Right renal cortex interstitium (tissue), 3 donors: ENCODE measurements at regions not wholly inside any gene's neighbourhood (a gene's known extent, or its start where the extent isn't known, plus 50 kb on each side); places are given as distances from the start of the nearest gene placed in this dataset.
A peak's percentile ranks its signal among the peaks of the same experiment; 100 is the strongest.
"Not testable (repeated sequence)": the region's sequence is repeated elsewhere in the genome, so short reads cannot be mapped to it uniquely, and the experiment has no call there.

ENCODE experiments used
- DNase-seq, 3 donors: peaks; one replicate each; pipeline ENCODE4 v3.0.0-alpha.2; 2013; ENCODE audit warnings: low read depth in 3 of 3, low spot score in 2 of 3

DNA sequence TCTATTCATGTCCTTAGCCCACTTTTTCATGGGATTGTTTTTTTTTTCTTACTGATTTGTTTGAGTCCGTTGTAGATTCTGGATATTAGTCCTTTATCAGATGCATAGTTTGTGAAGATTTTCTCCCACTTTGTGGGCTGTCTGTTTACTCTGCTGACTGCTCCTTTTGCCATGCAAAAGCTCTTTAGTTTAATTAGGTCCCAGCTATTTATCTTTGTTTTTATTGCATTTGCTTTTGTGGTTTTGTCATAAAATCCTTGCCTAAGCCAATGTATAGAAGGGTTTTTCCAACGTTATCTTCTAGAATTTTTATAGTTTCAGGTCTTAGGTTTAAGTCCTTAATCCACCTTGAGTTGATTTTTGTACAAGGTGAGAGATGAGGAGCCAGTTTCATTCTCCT, 358.9 kb downstream of the ADAMTS20 start:
- DNase-seq: not testable (repeated sequence)

DNA sequence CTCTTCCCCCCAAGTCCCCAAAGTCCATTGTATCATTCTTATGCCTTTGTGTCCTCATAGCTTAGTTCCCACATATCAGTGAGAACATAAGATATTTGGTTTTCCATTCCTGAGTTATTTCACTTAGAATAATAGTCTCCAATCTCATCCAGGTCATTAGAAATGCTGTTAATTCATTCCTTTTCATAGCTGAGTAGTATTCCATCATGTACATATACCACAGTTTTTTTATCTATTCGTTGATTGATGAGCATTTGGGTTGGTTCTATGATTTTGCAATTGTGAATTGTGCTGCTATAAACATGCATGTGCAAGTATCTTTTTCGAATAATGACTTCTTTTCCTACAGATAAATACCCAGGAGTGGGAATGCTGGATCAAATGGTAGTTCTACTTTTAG, 359.6 kb downstream of the ADAMTS20 start:
- DNase-seq: not testable (repeated sequence)

DNA sequence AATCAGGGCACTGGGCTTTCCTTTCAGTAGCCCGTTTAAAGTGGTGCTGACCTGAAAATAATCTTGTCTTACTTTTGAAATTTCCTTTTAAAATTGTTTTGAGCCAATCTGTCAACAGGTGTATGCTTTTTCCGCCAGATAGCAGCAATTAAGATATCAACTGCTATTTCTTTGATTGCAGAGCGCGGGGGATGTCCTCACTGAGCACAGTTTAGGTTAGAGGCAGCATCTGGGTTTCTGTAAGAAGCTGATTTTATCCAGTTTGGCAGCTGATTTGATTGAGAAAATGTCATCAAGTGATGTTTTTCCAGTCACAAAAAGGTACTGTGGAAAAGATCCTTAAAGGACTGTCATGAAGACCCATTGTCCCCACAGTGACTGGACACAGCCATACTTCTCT, 371.8 kb downstream of the ADAMTS20 start:
- no peak for DNase-seq

DNA sequence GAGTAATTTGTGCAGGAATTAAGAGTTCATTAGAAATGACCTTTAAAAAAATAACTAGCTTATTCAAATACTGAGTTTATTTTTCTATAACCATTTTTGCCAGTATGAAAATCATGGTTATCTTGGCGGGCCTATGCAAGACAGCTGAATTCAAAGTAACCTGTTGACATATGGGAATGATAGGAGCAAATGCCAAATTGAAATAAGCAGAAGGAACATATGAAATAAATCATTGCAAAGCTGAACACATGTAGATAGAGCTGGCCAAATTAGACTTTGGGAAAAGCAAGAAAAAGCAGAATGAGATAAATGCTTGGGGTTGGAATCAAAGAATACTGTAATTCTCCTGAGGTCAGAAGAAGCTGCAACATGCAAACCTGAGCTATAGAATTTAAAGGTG, 372.5 kb downstream of the ADAMTS20 start:
- no peak for DNase-seq

DNA sequence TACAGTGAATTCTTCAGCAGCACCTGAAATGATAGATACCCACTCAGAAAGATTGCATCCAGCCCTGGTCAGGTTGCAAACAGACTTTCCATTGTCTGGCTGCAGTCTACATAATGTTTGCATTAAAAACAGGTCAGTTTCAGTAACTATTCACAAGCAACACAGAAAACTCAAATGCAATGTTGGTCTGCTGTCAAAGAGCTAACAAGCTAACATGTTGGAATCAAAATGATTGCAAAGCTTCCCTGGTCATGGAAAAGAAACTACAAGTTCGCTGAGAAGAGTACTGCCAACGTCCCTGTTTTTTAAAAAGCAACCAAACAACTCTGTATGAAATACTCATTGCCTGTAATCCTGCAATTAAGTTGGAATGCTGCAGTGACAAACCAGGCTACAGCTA, 374.7 kb downstream of the ADAMTS20 start:
- no peak for DNase-seq

DNA sequence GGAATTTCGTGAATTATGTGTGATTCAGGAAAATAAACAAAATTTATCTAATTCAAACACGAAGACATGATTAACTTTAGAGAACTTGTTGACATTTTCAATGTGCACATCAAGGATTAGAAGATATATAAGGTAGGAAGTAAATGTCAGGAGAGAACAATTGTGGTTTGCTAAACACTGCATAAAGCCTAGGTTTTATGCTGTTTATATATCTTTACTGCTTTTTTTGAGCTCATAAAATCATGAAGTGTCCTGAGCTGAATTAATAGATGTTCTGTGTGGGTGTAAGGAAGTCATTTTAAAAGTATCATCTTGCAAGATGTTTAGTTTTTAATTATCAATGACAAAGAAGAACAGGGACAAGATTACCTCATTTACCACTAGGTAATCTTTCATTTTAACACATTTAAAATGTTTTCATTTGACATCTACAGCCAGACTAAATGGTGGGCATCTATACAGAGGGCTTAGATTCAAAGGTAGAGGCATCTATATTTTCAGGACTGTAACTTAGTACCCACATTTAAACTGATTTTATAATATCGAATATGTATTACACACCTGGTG, 382.8 kb downstream of the ADAMTS20 start:
- no peak for DNase-seq

DNA sequence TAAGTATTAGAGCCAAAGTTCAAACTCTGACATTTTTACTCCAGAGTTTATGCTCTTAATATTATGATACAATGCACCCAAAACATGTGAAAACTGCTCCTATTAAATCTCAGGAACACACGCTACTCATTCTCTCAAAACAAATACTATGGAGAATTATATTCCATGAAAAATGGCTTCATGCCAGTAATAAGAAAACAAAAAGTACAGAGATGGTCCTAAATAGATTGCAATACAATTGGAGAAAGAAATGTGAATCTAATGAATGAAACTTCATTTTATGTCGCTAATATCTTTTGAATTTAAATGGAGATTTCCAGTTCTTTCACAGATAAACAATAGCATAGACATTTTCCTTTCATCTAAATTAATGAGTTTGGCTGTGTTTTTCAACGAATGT, 384.3 kb downstream of the ADAMTS20 start:
- DNase-seq: no peak

DNA sequence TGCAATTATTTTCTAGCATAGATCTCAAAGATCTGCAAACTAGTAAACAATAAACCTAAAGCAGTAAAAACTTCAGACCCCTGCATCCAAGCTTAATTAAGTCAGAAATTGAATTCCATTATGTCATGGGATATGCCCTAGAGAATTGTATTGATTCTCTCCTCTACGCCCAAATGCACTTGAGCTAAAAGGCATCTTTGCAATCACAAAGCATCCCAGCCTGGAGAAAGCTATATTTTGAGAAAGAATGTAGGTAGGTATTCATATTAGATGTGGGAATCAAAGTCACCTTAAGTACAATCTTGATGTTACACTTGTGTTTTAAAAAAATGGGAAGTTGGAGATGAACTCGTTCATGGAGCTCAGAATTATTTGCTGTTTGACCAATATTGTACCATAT, 386.7 kb downstream of the ADAMTS20 start:
- DNase-seq: no peak

DNA sequence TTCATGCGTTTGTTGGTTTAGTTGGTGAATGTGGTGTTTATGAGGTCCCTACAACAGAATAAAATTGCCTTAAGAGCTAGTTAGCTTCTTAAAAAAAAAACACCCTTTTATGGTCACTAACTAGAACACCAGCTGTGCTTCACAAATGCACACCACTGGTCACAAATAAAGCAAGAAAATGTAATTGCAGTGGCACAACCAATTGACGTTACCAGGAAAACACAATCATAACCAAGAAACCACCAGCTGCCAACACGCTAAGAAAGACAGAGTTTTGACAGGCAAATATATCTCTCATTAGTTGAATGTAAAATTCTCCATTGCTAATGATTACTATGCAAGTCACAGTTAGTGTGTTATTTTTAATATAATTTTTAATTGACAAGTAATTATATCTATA, 389.9 kb downstream of the ADAMTS20 start:
- DNase-seq: no peak

DNA sequence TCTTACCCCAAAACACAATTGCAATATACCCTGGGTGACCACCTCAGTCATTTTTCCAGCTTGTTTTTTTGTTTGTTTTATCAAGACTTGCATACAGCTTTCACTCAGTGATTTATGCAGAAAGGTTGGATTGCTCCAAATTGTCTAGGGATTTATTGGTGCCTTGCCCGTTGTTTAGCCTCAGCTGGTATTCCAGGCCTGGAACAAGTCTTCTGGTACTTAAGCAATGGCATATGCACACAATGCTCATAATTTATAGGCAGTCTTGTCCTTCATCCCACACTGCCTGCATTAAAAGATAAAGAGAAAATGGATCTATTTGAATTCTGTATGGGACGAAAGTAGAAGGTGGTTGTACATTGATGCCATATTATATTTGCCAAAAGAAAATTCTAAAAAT, 392.5 kb downstream of the ADAMTS20 start:
- DNase-seq: no peak

DNA sequence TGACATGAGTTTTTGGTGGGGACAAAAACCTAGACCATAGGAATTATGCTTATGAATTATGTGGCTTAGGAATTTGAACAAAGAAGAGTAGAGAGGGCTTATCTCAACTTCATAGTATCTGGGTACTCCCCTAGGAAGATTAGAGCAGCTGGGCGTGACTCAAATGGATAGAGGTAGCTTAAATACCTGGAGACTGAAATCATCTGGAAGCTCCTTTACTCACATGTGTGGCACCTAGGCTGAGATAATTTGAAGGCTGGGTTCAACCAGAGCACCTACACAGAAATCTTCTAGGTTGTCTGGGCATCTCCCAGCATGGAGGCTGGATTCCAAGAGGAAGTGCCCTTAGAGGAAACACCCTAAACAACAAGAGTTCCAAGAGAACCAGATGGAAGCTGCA, 393.9 kb downstream of the ADAMTS20 start:
- DNase-seq: no peak

DNA sequence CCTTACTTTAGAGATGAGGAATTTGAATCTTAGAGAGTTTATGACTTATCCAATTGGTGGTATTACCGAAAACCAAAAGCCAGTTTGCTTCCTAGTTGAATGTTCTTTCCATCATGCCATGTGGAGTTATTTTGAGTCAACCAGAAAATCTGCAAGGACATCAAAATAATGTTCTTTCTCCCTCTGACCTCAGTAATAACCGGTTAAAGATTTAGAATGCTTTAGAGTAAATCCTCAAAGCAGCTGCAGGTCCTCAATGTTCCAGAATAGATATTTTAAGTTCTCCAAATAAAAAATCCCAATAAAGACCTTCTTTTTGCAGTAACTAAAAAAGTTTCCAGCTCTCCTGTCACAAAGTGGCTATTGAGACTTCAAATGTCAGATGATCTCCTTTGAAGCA, 396.6 kb downstream of the ADAMTS20 start:
- DNase-seq: no peak

DNA sequence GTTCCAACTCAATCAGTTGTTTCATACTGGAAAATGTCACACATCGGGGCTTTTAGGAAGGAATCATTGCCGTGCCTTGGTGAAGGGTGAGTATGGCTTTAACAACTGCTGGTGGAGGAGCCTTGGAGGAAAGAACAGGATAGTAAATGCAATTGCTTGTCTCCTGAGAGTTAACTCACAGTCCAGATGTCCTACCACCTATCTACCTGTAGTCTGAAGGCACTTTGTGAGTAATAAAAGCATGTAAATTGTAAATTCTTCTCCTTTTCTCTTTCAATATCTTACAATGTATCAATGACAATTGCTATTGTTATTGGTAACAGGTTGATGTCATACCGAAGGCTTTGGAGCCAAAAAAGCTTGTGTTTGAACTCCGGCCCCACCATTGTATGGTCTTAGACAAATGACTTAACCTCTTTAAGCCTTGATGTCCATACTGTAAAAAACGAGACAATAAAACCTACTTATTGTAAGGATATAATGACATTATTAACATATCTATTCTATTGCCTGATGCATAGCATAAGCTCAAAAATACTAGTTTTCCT, 397.4 kb downstream of the ADAMTS20 start:
- DNase-seq: no peak

DNA sequence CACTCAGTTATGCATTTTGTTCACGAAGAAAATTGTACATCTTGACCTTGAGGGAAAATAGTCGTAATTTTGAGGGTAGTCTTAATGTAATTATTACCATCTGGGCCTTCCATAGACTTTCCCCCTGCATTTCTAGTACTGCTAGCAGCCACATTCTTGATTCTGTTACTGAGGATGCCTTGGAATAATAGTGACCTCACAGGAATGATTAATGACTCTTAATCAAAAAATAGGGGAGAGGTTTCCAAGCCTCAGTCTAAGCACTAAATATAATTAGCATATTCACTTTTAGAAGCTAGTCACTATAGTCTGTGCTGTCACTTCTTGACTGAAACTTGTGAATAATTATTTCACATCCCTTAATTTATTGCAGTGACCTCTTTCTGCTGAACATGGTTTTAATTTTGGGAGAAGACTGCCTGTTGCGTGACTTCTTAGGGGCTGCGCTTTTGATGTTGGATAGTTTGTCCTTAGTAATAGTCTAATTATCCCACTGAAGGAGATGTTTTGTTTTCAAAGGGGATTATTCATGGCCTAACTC, 400.5 kb downstream of the ADAMTS20 start:
- peak; percentile 26 to 53 (median 34) for DNase-seq

DNA sequence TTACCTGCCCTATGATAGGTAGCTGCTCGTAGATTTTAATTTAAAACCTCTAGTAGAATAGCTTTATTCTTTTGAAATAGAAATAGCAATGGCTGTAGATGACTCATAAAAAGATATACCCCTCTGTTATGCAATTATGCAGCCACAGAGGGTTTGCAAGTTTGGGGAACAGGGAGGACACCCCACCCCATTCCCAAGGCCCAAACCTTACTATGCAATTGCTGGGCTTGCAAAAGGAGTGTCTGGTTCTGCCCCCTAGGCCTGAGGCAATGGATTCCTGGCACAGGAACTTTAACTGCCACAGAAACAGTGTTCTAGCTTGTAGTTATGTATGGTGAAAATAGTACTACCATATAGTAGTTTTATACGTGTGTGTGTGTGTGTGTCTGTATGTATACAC, 403.3 kb downstream of the ADAMTS20 start:
- no peak for DNase-seq

DNA sequence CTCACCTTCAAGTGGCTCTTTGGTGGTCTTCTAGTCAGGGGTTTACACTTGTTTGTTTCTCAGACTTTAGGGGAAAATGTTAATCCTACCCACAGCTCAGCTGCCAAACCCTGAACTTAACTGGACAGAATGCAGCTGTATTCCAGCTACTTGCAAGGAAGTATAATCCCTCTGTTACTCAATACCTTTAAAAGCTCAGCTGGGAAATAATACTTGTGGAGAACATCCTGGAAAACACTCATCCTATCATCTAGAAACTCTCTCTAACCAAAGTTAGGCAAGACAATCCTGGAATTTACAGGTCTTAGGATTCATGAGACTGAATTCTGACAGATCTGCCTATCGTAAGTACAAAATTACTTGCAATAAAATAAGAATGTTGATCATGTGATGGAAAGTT, 404.1 kb downstream of the ADAMTS20 start:
- DNase-seq: no peak

DNA sequence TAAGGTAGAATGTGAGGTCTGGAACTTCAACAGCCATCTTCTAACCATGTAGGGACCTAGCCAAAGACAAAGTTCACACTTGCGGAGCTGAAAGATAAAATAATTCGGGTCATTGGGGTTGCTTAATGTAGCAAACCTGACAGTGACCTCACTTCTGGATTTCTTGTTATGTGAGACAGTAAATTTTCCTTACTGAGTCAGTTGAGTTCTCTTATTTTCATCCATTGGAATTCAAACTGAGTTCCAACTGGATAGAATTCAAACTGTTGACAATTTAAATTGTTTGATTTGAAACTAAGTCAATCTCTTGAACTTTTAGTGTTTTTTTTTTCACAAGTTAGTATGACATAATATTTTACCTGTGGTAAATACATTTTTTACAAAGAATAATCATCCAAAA, 406.5 kb downstream of the ADAMTS20 start:
- DNase-seq: no peak

DNA sequence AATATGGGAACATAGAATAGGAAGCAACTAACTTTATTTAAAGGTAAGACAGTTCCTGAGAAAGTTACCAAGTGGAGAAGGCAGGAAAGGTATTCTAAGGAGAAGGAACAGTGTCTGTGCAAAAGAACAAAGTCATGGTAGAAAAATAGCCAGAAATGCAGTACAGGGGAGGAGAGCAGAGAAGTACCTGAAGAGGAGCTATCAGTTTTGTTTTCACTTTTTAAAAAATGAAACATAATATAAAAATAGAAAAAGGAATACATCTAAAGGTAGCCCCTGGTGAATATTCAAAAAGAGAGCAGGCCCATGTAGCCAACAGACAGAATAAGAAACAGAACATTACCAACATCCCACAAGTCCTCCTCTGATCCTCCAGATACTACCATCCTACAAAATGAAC, 408.7 kb downstream of the ADAMTS20 start:
- no peak for DNase-seq

DNA sequence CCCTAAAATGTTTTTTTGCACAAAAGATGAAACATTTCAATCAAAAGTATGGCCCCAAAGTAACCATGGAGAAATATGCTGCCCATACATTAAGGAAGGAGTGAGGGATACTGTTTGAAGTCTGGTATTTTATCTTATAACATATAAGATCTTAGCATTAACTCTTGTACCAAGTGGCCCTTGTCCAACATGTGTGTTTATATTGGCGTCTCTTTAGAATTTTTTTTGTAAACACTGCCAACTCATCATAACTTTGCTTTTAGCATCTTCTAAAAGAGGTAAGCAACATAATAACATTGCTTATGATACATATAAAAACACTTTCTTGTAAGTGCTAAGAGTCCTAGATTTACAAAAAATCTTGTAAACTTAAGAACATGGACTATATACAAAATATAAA, 419.7 kb downstream of the ADAMTS20 start:
- DNase-seq: no peak

DNA sequence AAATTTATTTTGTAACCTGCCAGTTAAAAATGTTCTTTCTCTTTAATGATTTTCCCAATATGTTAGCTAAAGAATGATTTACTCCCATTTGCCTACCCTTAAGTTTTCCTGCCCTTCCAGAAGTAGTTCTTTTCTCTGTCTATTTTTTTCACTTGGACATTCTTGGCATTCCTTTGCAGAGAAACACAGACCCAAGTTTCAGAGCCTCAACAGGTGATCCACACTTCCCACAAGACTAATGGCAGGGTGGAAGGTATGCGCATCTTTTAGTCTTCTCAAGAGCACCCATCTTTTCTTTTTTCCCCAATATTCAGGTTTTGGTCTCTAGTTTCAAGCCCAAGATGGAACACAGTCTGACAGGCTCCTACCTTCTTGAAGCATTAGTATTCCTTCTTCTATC, 420.7 kb downstream of the ADAMTS20 start:
- no peak for DNase-seq

DNA sequence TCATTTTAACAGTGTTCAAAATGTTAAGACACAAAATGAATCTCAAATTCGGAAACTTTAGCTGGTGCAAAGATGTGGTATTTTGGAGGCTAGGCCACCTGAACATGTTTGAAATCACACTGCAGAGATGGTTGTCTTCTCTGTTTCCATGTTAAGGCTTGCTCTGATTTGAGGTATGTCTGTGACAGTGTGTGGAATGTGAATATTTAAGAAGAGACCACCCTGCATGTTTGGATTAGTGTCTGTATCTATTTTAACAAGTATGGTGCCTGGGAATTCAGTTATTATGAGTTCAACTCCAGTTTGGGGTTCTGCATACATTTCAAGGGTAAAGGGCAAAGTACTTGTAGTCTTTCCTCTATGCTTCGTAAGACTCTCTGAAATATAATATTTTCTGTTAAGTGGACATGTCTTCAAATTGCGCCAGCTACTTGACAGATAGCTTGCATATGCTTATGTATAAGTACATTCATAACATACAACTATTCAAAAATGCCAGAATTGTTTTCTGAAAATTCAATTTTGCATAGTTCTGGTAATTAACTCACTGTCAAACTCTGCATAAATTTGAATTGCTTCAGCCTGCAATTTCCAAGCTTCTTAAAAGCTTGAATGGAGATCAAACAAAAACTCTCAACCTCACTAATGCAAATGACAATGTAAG, 424.0 kb downstream of the ADAMTS20 start:
- DNase-seq: no peak

DNA sequence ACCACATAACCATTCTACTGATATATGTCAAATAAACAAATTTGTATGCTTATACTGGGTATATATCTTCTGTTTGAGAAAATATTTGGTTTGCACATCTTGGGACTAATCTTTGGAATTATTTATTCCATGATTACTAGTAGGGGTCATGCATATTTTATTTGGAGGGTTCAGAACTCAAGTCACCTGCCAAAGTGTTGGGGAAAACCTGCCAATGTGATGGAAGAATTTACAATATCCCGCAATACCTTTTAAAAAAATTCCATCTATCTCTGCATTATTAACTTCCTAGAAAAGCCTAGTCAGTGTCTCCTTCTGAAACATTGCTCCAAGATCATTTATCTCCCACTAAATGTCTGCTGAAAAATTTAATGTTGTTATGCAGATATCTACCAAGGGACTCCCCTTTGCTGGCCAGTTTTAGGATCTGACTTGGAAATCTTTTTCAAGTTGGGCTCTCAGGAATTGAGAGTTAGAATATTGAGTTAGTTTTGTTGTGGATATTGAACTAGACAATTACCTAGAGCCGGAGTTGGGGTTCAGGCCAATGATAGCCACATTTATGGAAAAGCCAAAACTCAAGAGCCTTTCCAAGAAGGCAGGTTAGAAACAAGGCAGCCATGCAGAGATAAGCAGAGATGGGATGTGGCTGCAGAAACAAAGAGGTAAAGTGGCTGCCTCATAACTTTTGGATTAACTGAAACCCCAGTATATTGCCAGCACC, 425.2 kb downstream of the ADAMTS20 start:
- no peak for DNase-seq
